AG20443 (cell line): ENCODE measurements at regions not wholly inside any gene's neighbourhood (a gene's known extent, or its start where the extent isn't known, plus 50 kb on each side); places are given as distances from the start of the nearest gene placed in this dataset.
"Not testable (repeated sequence)": the region's sequence is repeated elsewhere in the genome, so short reads cannot be mapped to it uniquely, and the experiment has no call there.

Source experiments
- DNase-seq: peaks from one replicate; pipeline ENCODE4 v3.0.0; 2012; ENCODE audit warnings: low spot score, mixed read lengths

DNA sequence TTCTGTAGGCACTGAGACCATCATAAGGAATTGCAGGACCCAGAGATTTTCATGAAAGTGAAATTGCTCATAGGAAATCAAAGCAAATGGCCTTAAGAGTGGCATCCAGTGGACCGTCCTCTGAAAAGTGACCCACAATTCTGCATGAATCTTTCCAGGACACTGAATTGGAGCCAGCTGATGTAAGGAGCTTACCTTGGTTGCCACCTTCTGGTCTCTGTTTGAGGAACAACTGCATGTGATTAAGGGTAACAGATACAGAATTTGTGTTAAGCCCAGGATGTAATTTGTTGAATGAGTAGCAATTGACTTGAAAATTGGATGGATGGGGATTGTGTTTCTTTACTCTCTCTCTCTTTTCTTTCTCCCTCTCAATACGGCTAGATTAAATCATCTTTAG, 49.9 kb upstream of the GAS1 start:
- DNase-seq: no peak

DNA sequence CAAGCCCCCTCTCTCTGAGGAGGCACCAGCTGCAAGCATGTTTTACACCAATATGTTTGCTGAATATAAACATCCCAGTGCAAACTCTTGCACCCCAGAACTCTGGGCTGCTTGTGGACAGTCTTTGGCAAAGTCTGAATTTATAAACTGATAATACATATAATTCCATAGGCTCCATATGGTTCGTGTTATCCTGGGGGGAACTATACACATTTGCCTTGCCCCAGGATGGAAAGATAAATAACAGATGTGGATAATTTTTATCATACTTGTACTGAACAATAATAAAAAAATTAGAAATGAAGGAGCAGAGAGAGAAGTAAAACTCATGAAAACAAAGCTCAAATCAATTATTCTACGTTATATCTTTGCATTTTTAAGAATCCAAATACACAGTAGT, 50.6 kb upstream of the GAS1 start:
- DNase-seq: no peak

DNA sequence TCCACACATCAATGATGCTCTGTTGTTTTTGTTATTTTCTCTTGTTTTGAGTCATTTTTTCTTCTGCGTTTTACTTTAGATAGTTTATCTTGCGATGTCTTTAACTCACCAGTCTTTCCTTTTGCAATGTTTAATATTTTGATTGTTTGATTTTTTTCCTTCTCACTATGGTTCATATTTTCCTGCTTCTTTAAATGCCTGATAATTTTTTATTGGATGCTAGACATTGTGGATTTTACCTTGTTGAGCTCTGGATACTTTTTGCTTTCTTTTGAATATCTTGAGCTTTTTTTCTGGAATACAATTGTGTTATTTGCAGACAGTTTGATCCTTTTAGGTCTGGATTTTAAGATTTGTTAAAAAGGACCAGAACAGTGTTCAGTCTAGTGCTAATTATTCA, 55.2 kb upstream of the GAS1 start:
- DNase-seq: no peak

DNA sequence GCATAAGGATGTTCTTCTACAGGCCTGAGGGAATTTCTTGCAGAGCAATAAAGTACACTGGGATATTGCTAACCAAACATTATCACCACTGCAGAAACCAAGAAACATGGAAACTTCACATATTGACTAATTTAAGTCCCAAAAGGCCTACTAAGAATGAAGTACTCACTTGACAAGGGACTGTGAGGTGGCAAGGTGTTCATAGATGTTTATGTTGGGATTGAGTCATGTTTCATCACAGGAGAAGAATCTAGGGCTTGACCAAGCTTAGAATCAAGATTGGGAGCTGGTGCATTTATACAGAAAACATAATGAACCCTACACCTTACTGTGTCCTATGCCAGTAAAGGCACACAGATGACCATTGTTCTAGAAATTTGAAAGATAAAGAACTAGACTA, 56.7 kb upstream of the GAS1 start:
- DNase-seq: no peak

DNA sequence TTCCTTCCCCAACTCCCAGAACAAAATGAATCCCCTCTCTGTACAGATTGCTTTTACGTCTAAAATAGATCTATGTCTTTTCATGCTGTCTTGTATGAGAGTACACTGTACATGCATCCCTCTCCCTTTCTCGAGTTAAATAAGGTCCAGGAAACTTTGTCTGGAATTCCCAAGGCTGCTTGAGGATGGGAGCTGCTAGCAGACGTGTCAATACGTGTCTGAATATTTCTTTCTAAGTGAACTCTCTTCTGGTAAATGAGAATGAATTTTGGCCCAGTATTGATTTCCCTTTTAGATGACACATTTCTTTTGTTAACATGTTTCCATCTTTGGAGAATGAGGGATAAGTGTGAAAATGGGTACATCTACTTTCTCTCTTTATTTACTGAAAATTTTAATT, 59.6 kb upstream of the GAS1 start:
- DNase-seq: no peak

DNA sequence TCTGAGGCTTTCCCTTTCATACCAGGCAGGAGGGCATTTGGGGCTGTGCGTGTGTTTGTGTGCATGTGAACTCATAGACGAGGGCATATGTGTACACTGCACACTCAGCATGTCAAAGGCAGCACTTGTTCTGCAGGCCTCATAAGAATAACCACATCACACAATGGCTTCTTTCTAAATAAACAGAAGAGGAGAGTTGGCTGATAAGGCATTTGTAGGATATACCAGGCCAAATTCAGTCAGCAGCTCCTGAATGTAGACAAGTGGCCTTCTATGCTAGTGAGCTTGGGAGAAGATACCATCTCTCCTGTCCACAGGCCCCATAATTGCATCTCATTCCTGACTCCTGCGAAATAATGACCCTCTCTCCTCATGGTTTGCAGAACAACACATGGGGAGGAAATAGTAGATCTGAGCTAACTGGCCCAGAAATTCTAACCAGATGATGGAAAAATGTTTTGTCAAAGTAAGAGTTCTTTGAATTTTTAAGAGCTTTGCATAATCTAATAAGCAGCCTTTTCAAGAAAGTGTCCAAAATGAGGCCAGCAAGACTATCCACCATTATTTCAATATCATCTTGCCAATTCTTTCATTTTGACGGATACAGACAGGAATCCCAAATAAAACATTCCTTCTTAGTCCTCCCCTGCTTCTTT, 60.5 kb upstream of the GAS1 start:
- DNase-seq: peak; percentile 61

DNA sequence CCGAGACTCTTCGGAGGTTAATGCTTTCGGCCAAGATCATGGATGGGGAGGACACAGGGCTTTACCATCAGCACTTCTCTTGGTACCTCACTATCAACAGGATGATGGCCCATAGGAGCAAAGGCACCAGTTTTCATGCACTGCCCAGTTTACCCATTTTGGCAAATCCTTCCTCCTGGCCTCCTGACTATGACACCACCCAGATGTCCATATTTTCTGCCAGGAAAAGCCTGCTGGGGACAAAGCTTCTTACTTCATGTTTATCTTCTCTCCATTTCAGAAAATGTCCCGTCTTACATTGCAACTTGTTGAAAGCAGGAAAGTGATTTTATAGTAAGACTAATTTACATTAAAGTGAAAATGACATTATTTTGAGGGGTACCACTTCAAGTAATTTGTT, 61.4 kb upstream of the GAS1 start:
- peak; percentile 11 for DNase-seq

DNA sequence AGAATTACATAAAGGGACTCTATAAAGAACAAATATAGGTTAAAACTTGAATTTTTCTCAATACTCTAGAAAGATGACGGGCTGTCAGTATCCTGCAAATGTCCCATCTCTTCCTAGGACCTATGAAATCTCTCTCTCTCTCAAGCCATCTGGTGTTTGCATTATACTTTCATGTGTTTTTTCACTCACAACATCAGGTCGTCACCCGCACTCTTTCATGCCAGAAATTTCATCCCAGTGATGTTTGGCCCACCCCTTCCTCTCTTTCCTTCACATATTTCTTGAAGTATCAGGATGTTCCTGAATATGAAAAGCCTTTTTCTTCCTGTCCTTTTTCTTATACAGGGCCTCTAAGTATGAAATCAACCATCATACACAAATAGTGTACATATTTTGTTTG, 63.3 kb upstream of the GAS1 start:
- no peak for DNase-seq

DNA sequence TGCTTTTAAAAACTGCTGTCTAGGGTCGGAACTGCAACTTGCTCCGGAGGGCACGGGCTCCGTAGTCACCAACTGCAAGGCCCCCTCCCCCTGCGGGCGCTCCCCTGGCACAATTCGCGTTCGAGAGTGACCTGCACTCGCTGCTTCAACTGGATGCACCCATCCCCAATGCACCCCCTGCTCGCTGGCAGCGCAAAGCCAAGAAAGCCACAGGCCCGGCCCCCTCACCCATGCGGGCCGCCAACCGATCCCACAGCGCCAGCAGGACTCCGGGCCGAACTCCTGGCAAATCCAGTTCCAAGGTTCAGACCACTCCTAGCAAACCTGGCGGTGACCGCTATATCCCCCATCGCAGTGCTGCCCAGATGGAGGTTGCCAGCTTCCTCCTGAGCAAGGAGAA, 64.2 kb upstream of the GAS1 start:
- DNase-seq: no peak

DNA sequence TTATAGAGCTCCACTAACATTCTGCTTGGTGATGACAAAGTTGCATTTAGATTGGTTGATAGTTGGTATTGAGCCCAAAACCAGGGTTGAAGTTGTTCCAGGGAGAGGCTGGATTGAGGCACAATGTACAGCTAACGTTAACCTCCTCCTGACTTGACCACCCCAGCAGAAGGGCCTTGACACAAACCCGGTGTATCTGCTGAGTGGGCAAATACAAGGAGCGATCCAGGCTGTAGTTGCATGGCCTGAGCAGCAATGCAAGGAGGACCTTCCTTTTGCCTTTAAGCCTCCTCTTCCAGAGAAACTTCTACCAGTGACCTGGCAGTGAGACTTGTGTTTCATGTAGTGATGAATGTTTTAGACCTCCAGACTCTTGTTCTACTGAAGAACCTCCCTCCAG, 66.2 kb upstream of the GAS1 start:
- DNase-seq: no peak

DNA sequence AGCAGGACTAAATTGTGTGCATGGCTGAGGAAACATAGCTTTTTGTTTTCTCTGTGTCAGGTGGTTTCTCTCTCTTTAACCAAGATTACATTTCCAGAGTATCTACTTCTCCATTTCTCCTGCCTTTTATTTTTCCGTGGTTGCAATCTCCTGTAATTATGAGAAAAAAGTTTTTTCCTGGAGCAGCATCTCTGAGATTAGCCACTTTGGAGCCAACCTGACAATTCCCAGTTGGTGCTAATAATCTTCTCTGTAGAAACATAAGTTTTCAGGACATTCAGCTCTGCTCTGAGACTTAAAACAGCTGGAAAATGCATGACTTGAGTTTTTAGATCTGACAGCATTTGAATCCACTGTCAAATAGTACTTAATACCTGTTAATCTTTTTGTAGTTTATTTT, 67.1 kb upstream of the GAS1 start:
- no peak for DNase-seq

DNA sequence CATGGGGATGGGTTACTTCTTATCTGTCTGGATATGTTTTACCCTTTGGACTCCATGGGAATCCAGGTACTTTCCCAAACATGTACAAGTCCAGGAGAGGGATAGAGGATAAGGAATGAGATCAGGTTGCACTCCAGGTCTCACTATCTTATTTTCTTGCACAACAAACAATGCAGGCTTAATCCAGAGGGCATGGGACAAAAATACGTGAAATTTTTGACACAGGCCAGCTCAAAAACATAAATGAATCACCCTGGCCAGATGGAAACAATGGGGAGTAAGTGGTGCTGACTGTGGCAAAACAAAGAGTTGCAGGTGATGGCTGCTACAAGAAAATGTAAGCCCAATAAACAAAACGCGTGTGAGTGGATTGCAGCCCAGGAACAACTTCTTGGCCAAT, 69.4 kb upstream of the GAS1 start:
- DNase-seq: no peak

DNA sequence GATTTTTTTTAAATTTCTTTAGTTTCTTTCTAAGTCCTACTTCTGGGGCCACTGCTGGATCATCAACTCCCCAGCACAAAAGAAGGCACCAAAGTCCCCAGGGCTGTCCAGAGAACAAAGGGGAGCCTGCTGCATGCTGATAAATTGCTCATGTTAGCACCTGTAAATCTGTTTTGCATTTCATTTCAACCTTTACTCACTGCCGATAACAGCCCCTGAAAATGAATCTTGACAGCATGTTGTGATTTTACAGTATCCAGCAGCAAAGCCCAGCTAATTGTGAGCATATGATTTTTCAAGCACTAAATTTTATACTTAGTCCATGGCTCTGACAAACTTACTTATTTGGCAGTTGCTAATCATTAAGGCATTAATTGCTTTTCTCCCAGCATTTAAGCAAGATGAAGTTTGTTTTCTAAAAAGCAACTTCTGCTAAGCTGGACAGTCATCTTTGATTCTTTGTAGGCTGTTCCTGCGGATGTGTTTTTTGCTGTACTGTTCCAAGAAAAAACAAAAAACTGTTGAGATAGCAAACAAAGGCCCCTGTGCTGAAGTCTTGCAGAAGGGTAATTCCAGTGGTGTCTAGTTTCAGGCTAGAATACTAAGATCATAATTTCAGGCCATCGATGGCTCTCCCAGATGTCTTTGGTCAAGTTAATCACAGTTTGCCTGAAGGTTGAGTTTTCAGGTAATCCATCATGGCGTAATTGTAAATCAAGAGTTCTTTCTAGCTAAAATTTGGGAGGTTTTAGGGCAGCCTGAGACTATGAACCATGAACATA, 73.1 kb upstream of the GAS1 start:
- DNase-seq: no peak

DNA sequence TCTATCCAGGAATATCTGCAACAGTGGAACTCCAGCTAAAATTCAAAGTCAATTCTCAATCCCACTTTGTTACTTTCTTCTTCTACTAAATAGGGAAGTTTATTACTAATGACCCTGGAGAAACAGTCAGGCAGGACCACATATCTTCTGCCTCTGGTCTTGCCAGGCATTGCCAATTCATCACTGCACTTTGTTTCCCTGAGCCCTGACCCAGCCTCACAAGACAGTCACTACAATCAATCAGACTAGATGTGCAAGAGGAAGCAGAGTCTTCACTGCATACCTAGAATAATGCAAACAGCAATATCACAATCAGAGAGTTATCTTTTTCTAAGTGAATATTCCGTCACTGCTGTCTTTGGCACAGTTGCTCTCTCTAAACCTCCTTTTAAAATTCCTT, 74.9 kb upstream of the GAS1 start:
- DNase-seq: no peak

DNA sequence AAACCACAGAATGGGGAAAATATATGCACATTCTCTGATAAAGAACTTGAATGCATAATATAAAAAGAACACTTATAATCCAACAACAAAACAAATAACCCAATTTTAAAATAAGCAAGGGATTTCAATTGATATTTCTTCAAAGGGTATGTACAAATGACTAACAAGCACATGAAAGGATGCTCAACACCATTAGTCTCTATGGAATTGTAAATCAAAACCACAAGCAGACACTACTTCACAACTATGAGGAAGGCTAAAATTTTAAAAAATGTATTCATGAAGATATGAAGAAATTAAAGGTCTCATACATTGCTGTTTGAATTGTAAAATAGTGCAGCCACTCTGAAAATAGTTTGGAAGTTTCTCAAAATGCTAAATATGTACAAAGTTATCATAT, 78.9 kb upstream of the GAS1 start:
- no peak for DNase-seq

DNA sequence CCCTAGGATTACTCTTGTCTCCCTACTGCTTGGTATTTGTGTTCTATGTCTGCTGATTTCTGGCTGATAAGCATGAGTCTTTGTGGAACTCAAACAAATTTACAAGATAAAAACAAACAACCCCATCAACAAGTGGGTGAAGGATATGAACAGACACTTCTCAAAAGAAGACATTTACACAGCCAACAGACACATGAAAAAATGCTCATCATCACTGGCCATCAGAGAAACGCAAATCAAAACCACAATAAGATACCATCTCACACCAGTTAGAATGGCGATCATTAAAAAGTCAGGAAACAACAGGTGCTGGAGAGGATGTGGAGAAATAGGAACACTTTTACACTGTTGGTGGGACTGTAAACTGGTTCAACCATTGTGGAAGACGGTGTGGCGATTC, 81.5 kb upstream of the GAS1 start:
- not testable (repeated sequence) for DNase-seq

DNA sequence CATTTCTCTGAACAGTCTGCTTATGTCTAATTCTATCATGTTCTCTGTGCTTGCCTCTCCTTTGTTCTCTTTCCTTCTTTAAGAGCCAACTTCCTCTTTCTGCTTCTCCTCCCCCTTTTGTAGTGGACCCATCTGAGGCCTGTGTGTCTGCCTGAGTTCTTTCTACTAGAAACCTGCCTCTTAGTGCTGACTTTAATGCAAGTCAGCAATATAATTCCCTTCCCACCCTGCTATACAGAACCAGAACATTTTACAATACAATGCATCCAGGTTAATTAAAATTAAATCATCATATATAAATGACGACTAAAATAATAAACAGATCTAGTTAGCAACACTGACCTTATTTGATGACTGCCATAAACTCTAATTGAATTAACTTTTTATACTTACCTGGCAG, 82.6 kb upstream of the GAS1 start:
- no peak for DNase-seq

DNA sequence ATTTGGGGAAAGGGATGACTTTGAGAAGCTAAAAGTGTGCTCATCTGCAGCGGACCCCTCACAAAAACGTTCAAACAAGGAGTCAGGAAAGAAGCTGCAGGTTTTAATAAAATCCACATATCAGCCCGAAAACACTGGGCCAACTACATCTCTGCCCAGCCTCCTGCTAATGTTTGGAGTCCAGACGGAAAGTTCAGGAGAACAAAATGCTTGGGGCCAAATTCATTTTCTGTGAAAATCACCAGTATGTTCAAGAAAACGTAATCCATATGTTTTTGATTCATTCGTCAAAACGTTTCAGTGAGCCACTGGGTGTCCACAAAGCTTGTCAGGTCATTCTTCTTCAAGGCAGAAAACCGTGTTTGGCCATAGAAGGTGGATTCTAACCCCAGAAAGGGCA, 87.5 kb upstream of the GAS1 start:
- DNase-seq: no peak

DNA sequence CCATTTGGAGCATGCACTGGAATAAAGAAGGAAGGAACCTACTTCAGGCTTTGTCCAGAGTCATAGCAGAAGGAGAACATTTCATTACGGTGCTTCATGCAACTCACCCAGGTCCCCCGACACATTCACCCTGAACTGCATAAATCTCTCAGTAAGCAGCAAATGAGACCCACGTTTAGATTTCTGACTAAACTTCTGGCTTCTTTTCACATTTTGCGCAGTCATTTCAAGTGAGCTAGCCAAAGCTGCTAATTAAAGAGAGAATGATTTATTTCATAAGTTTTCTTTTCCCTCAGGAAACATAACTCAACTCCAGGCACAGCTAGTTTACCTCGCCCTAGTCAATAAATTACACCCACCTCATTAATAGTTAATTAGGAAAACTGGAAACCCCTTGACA, 88.6 kb upstream of the GAS1 start:
- peak; percentile 50 for DNase-seq

DNA sequence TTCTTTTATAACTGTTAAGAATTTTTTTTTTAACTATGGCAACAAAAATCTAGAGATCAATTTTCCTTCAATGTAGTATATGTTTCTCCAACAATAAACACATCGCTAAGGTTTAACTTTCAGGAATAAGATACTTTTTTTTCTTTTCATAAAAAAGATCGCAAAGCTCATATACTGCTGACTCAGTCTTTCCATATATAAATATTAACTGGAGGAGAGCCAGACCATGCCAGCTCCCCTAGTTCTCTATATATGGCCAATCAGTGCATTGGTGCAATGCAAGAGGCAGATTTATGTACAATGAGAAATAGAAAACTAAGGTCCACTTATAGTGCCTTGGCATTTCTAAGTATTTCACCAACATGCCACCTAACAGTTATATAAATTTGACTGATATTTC, 89.2 kb upstream of the GAS1 start:
- no peak for DNase-seq

DNA sequence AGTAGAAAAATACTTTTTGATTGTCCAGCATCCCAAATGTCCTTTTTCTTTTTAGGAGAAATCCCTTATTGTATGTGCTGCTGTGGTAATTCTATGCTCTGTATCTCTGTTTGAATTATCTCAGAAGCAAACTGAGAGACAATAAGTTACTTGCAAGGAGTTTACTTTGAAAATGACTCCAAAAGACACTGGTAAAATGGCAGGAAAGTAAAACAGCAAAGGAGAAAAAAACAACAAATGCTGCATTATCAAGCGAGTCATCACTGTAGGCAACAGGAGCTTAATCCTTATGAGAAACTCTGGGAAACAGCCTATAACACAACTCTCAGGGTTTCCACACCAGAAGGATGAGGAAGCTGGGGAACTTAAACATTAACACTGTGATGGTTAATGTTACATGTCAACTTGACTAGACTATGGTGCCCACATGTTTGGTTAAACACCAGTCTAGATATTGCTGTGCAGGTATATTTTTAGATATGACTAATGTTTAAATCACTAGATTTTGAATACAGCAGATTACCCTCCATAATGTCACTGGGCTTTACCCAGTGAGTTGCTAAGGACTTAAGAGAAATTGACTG, 92.6 kb upstream of the GAS1 start:
- peak; percentile 15 for DNase-seq

DNA sequence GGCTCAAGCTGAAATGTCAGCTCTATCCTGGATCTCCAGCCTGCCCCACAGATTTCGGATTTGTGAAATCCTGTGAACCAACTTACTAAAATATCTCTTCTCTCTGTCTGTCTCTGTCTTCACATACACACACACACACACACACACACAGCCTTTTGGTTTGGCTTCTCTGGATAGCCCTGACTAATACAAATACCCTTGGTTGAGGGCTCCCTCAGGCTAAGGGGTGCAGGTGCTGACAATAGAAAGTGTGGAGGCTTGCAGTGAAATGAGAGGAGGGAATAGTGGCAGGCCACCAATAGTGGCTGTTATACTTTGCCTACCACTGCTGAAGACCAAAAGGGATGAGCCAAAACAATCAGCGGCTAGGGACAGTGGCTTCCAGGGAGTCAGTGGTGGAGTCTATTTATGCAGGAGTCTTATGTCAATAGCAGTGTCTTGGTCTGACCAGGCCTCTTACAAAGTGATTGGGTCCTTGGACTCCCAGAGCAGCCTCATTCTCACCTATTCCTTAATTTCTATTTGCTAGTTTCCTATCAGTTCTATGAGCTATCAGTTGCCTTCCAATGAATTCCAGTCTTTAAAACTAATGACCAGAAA, 93.2 kb upstream of the GAS1 start:
- DNase-seq: no peak

DNA sequence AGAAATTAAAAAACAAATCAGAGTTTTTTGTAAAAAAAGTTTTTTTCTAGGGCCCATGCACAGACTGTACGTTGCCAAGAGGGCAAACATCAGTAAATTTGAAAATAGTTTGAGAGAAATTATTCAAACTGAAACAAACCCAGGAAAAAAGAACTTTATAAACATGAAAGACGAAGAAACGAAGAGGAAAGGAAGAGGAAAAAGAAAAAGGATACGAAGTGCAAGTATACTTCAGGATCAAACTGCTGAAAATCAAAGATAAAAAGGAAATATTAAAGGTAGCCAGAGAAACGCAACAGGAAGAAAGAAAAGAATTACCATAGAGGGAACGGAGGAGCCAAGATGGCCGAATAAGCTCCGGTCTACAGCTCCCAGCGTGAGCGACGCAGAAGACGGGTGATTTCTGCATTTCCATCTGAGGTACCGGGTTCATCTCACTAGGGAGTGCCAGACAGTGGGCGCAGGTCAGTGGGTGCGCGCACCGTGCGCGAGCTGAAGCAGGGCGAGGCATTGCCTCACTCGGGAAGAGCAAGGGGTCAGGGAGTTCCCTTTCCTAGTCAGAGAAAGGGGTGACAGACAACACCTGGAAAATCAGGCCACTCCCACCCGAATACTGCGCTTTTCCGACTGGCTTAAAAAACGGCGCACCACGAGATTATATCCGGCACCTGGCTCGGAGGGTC, 94.4 kb upstream of the GAS1 start:
- DNase-seq: not testable (repeated sequence)
